ENCODE measurements at regions not wholly inside any gene's neighbourhood (a gene's known extent, or its start where the extent isn't known, plus 50 kb on each side); places are given as distances from the start of the nearest gene placed in this dataset.

DNA sequence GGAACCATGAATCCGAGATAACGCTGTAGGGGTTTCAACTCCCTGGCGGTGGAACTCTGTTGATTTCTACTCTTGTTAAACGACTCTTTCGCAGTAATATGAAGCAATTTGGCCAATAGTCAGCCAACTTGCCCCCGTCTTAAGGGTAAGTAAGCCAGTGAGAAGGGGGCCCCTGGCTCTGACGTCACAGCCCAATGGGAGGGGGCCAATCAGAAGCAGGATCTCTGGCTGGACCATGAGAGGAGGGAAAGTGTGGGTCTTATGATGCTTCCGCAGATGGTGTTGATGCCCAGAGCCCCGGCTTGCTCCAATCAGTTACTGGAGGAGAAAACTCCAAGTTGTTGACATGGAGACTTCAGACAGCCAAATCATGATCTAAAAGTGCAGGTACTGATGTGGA, 242.4 kb downstream of the BMP7 start:
- no peak overlapping the region for H3K27ac ChIP-seq (ENCODE audit: low read length)
- peaks cover 0 to 8% of the 10 kb centered on the region in 2 donors for H3K9me3 ChIP-seq (ENCODE audit: control insufficient read depth in 2 of 2, low read length in 2 of 2)
- no peak overlapping the region for H3K4me3 ChIP-seq (ENCODE audit: low read length in 2 of 2)
- peaks cover 3 to 10% of the 10 kb centered on the region in 2 donors for H3K27me3 ChIP-seq (ENCODE audit: control insufficient read depth in 1 of 2, insufficient read depth in 2 of 2, low read length in 2 of 2)
- H3K4me1 ChIP-seq (ENCODE audit: control insufficient read depth, insufficient read depth, low read length): no peaks in the 10 kb centered on the region
- H3K36me3 ChIP-seq (ENCODE audit: control insufficient read depth in 2 of 2, insufficient read depth in 2 of 2, low read length in 2 of 2): no peaks in the 10 kb centered on the region
- H3K9ac ChIP-seq (ENCODE audit: low read length in 2 of 2): no peak overlapping the region

- no peak overlapping the region for H3K4me3 ChIP-seq (ENCODE audit: low read length in 2 of 2)
- H3K4me1 ChIP-seq (ENCODE audit: control insufficient read depth, insufficient read depth, low read length): no peaks in the 10 kb centered on the region
- H3K36me3 ChIP-seq (ENCODE audit: control insufficient read depth in 2 of 2, insufficient read depth in 2 of 2, low read length in 2 of 2): no peaks in the 10 kb centered on the region
- H3K9me3 ChIP-seq (ENCODE audit: control insufficient read depth in 2 of 2, low read length in 2 of 2): peaks cover 0 to 8% of the 10 kb centered on the region in 2 donors
- no peak overlapping the region for H3K9ac ChIP-seq (ENCODE audit: low read length in 2 of 2)
- no peak overlapping the region for H3K27ac ChIP-seq (ENCODE audit: low read length)
- H3K27me3 ChIP-seq (ENCODE audit: control insufficient read depth in 1 of 2, insufficient read depth in 2 of 2, low read length in 2 of 2): peaks cover 3 to 11% of the 10 kb centered on the region in 2 donors
These were observed 241.6 kb downstream of the BMP7 start for GRCh38 chr20:57024849-57025248.

- H3K4me1 ChIP-seq (ENCODE audit: control insufficient read depth, insufficient read depth, low read length): no peaks in the 10 kb centered on the region
- no peak overlapping the region for H3K4me3 ChIP-seq (ENCODE audit: low read length in 2 of 2)
- peaks cover 3 to 11% of the 10 kb centered on the region in 2 donors for H3K27me3 ChIP-seq (ENCODE audit: control insufficient read depth in 1 of 2, insufficient read depth in 2 of 2, low read length in 2 of 2)
- H3K9ac ChIP-seq (ENCODE audit: low read length in 2 of 2): no peak overlapping the region
- no peaks in the 10 kb centered on the region for H3K36me3 ChIP-seq (ENCODE audit: control insufficient read depth in 2 of 2, insufficient read depth in 2 of 2, low read length in 2 of 2)
- H3K27ac ChIP-seq (ENCODE audit: low read length): no peak overlapping the region
- H3K9me3 ChIP-seq (ENCODE audit: control insufficient read depth in 2 of 2, low read length in 2 of 2): peaks cover 0 to 8% of the 10 kb centered on the region in 2 donors
These were observed 241.2 kb downstream of the BMP7 start for GRCh38 chr20:57025261-57025660.

DNA sequence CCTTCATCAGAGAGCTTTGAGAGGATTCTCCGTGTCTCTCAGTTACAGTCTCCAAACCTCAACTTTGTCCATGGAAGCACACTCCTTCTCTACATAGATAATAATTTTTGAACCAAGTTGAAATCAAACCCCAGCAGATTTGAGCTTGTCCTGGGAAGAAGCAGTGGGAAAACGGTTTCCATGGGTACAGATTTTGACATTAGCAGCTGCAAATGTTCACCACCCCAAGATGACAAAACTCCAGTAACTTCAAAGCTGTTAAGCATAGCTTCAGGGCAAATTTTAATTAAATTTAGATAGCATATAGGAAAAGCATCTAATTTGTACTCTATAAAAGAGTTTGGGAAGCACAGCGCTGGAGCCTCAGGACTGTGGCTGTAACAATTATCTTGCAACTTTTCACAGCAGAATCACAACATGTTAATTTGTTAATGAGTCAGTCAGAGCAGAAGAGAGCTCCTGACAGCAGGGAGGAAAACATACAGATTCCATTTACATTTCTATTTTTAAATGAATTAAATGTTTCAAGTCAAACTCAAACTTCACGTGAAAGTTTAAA, 240.7 kb downstream of the BMP7 start:
- Histone ChIP-seq H3K4me1 (ENCODE audit: control insufficient read depth, insufficient read depth, low read length) (no peaks in the 10 kb centered on the region), H3K4me3 (ENCODE audit: low read length in 2 of 2) (no peak overlapping the region), H3K9me3 (ENCODE audit: control insufficient read depth in 2 of 2, low read length in 2 of 2) (peaks cover 0 to 8% of the 10 kb centered on the region in 2 donors), H3K36me3 (ENCODE audit: control insufficient read depth in 2 of 2, insufficient read depth in 2 of 2, low read length in 2 of 2) (no peaks in the 10 kb centered on the region), H3K27me3 (ENCODE audit: control insufficient read depth in 1 of 2, insufficient read depth in 2 of 2, low read length in 2 of 2) (peaks cover 0 to 8% of the 10 kb centered on the region in 2 donors), H3K9ac (ENCODE audit: low read length in 2 of 2) (no peak overlapping the region), H3K27ac (ENCODE audit: low read length) (no peak overlapping the region)

GRCh38 chr20:57027777-57028176, 238.7 kb downstream of the BMP7 start:
- Histone ChIP-seq H3K4me3 (ENCODE audit: low read length in 2 of 2) (no peak overlapping the region), H3K27me3 (ENCODE audit: control insufficient read depth in 1 of 2, insufficient read depth in 2 of 2, low read length in 2 of 2) (peaks cover 0 to 2% of the 10 kb centered on the region in 2 donors), H3K9me3 (ENCODE audit: control insufficient read depth in 2 of 2, low read length in 2 of 2) (peaks cover 0 to 8% of the 10 kb centered on the region in 2 donors), H3K36me3 (ENCODE audit: control insufficient read depth in 2 of 2, insufficient read depth in 2 of 2, low read length in 2 of 2) (no peaks in the 10 kb centered on the region), H3K27ac (ENCODE audit: low read length) (no peak overlapping the region), H3K9ac (ENCODE audit: low read length in 2 of 2) (no peak overlapping the region), H3K4me1 (ENCODE audit: control insufficient read depth, insufficient read depth, low read length) (no peaks in the 10 kb centered on the region)

DNA sequence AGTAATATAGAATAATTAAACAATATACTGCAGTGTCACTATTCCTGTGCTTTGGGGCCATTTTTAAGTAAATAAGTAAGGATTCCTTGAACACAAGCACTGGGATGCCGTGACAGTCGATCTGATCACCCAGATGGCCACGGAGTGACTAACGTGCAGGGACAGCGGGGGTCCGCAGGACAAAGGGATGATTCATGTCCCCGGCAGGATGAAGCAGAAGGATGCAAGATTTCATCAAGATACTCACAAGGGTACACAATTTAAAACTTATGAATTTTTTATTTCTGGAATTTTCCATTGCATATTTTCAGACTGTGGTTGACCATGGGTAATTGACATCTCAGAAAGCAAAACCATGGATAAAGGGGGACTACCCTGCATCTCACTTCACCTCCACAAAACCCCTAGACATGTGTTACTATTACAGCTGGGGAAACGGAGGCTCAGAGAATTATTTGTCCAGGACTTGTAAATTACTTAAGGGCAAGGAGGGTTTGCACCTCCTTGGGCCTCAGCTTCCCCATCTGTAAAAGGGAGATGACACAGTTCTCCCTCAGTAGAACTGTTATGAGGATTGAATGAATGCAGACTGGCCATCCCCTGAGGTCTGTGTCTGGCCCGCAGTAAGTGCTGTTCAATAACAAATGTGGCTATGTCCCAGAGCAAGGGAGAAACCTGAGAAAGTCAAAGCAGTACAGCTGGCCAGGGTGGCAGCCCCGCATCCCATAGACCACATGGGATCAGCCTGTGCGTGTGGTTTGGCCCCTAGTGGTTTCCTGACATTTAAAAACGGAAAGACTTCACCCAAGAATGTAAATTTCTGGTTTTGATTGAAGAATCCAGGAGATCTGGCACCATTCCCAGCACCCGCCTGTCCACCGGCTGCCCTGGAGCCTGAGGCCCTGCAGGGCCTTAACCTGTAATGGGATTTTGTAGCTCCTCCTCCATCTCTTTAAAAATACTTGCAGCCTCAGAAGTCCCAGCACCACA, 235.5 kb downstream of the BMP7 start:
- no peak overlapping the region for H3K27ac ChIP-seq (ENCODE audit: low read length)
- H3K9me3 ChIP-seq (ENCODE audit: control insufficient read depth in 2 of 2, low read length in 2 of 2): peaks cover 0 to 5% of the 10 kb centered on the region in 2 donors
- H3K27me3 ChIP-seq (ENCODE audit: control insufficient read depth in 1 of 2, insufficient read depth in 2 of 2, low read length in 2 of 2): peaks cover 3 to 8% of the 10 kb centered on the region in 2 donors
- no peak overlapping the region for H3K4me3 ChIP-seq (ENCODE audit: low read length in 2 of 2)
- no peak overlapping the region for H3K9ac ChIP-seq (ENCODE audit: low read length in 2 of 2)
- no peaks in the 10 kb centered on the region for H3K4me1 ChIP-seq (ENCODE audit: control insufficient read depth, insufficient read depth, low read length)
- no peaks in the 10 kb centered on the region for H3K36me3 ChIP-seq (ENCODE audit: control insufficient read depth in 2 of 2, insufficient read depth in 2 of 2, low read length in 2 of 2)

GRCh38 chr20:57031867-57032355, 234.5 kb downstream of the BMP7 start:
- H3K9ac ChIP-seq (ENCODE audit: low read length in 2 of 2): no peak overlapping the region
- no peak overlapping the region for H3K4me3 ChIP-seq (ENCODE audit: low read length in 2 of 2)
- peaks cover 3 to 8% of the 10 kb centered on the region in 2 donors for H3K27me3 ChIP-seq (ENCODE audit: control insufficient read depth in 1 of 2, insufficient read depth in 2 of 2, low read length in 2 of 2)

GRCh38 chr20:57032847-57033246, 233.6 kb downstream of the BMP7 start:
- H3K9ac ChIP-seq (ENCODE audit: low read length in 2 of 2): no peak overlapping the region
- H3K9me3 ChIP-seq (ENCODE audit: control insufficient read depth in 2 of 2, low read length in 2 of 2): peaks cover 0 to 5% of the 10 kb centered on the region in 2 donors
- H3K4me1 ChIP-seq (ENCODE audit: control insufficient read depth, insufficient read depth, low read length): no peaks in the 10 kb centered on the region
- no peak overlapping the region for H3K27ac ChIP-seq (ENCODE audit: low read length)
- H3K4me3 ChIP-seq (ENCODE audit: low read length in 2 of 2): no peak overlapping the region
- H3K36me3 ChIP-seq (ENCODE audit: control insufficient read depth in 2 of 2, insufficient read depth in 2 of 2, low read length in 2 of 2): no peaks in the 10 kb centered on the region
- H3K27me3 ChIP-seq (ENCODE audit: control insufficient read depth in 1 of 2, insufficient read depth in 2 of 2, low read length in 2 of 2): peaks cover 3 to 8% of the 10 kb centered on the region in 2 donors

More at GRCh38 chr20:57031867-57032355, 234.5 kb downstream of the BMP7 start:
- H3K4me1 ChIP-seq (ENCODE audit: control insufficient read depth, insufficient read depth, low read length): no peaks in the 10 kb centered on the region
- no peaks in the 10 kb centered on the region for H3K36me3 ChIP-seq (ENCODE audit: control insufficient read depth in 2 of 2, insufficient read depth in 2 of 2, low read length in 2 of 2)
- no peak overlapping the region for H3K27ac ChIP-seq (ENCODE audit: low read length)
- H3K9me3 ChIP-seq (ENCODE audit: control insufficient read depth in 2 of 2, low read length in 2 of 2): peaks cover 0 to 5% of the 10 kb centered on the region in 2 donors

DNA sequence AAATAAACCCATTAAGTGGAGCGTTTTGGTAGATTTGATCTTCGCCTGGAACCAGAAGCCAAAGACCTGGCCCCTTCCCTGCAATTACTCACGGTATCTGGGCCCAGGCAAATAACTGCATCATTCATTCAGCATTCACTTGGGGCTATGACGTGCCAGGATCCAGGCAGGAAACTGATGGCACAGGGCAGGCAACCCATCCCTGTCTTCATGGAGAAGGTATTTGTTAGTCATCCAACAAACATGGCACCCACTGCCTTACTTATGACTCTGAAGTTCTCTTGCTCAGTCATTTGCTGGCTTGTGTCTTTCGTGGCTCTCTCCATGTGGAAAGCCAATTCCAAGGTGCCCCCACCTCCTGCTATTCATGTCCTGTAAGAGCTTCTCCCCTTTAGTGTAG, 232.4 kb downstream of the BMP7 start:
- Histone ChIP-seq H3K4me1 (ENCODE audit: control insufficient read depth, insufficient read depth, low read length) (no peaks in the 10 kb centered on the region), H3K4me3 (ENCODE audit: low read length in 2 of 2) (no peak overlapping the region), H3K9me3 (ENCODE audit: control insufficient read depth in 2 of 2, low read length in 2 of 2) (peaks cover 0 to 5% of the 10 kb centered on the region in 2 donors), H3K9ac (ENCODE audit: low read length in 2 of 2) (no peak overlapping the region), H3K27ac (ENCODE audit: low read length) (no peak overlapping the region), H3K36me3 (ENCODE audit: control insufficient read depth in 2 of 2, insufficient read depth in 2 of 2, low read length in 2 of 2) (no peaks in the 10 kb centered on the region), H3K27me3 (ENCODE audit: control insufficient read depth in 1 of 2, insufficient read depth in 2 of 2, low read length in 2 of 2) (peaks cover 3 to 8% of the 10 kb centered on the region in 2 donors)

DNA sequence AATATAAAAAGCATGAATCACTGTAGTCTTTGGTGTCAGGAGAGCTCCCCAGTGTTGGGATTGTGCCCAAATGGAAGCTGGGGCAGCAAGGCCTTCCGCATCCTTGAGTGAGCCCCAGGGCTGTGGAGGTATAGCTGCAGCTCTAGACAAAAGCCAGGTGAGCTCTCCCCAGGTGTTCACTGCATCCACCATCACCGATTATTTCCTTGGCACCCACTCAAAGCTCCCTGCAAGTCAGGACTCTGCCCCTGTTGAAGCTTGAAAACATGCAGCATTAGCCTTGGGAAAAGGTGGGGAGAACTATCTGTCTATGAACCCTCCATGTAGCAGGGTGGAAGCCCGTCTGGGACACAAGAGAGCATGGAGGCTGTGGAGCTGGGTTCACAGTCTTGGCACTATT, 228.8 kb downstream of the BMP7 start:
- Histone ChIP-seq H3K9ac (ENCODE audit: low read length in 2 of 2) (no peak overlapping the region), H3K27me3 (ENCODE audit: control insufficient read depth in 1 of 2, insufficient read depth in 2 of 2, low read length in 2 of 2) (peaks cover 3 to 6% of the 10 kb centered on the region in 2 donors), H3K4me1 (ENCODE audit: control insufficient read depth, insufficient read depth, low read length) (peaks cover 14% of the 10 kb centered on the region), H3K27ac (ENCODE audit: low read length) (no peak overlapping the region), H3K4me3 (ENCODE audit: low read length in 2 of 2) (no peak overlapping the region), H3K9me3 (ENCODE audit: control insufficient read depth in 2 of 2, low read length in 2 of 2) (peaks cover 0 to 5% of the 10 kb centered on the region in 2 donors), H3K36me3 (ENCODE audit: control insufficient read depth in 2 of 2, insufficient read depth in 2 of 2, low read length in 2 of 2) (no peaks in the 10 kb centered on the region)
